NCI-H446 (cell line): ENCODE measurements at regions not wholly inside any gene's neighbourhood (a gene's known extent, or its start where the extent isn't known, plus 50 kb on each side); places are given as distances from the start of the nearest gene placed in this dataset.

ENCODE experiments used
- DNase-seq, 2 experiments: peaks; one replicate each; lab custom pipeline; 2025; lab: John Stamatoyannopoulos, UW

GRCh38 chr3:150069154-150069527, 98.4 kb upstream of the PFN2 start:
- DNase-seq: peak; percentile 69 to 73

- no peak for DNase-seq
Observed at GRCh38 chr3:150068440-150069153, 97.9 kb upstream of the PFN2 start.

GRCh38 chr3:150067561-150067960, 96.9 kb upstream of the PFN2 start:
- no peak for DNase-seq

GRCh38 chr3:150064971-150065370, 94.3 kb upstream of the PFN2 start:
- no peak for DNase-seq

- no peak for DNase-seq
Observed at GRCh38 chr3:150063237-150063636, 92.5 kb upstream of the PFN2 start.

GRCh38 chr3:150062492-150062891, 91.8 kb upstream of the PFN2 start:
- DNase-seq: peak; percentile 56 to 85

- DNase-seq: peak in 1 of 2 experiments; percentile 70
Observed at GRCh38 chr3:150061288-150062024, 90.8 kb upstream of the PFN2 start.

- peak in 1 of 2 experiments; percentile 32 for DNase-seq
Observed at GRCh38 chr3:150059729-150060128, 89.0 kb upstream of the PFN2 start.

- DNase-seq: no peak
Observed at GRCh38 chr3:150059241-150059640, 88.5 kb upstream of the PFN2 start.

GRCh38 chr3:150057227-150057626, 86.5 kb upstream of the PFN2 start:
- no peak for DNase-seq

- DNase-seq: no peak
Observed at GRCh38 chr3:150055332-150055731, 84.6 kb upstream of the PFN2 start.

GRCh38 chr3:150054635-150055034, 83.9 kb upstream of the PFN2 start:
- DNase-seq: no peak

GRCh38 chr3:150050510-150050909, 79.8 kb upstream of the PFN2 start:
- DNase-seq: no peak

- no peak for DNase-seq
Observed at GRCh38 chr3:150049317-150049716, 78.6 kb upstream of the PFN2 start.

- DNase-seq: no peak
Observed at GRCh38 chr3:150041877-150042276, 71.2 kb upstream of the PFN2 start.

GRCh38 chr3:150040097-150040496, 69.4 kb upstream of the PFN2 start:
- DNase-seq: no peak

GRCh38 chr3:150038830-150039229, 68.1 kb upstream of the PFN2 start:
- no peak for DNase-seq

GRCh38 chr3:150036780-150037179, 66.1 kb upstream of the PFN2 start:
- DNase-seq: no peak

- no peak for DNase-seq
Observed at GRCh38 chr3:150035910-150036612, 65.4 kb upstream of the PFN2 start.

- no peak for DNase-seq
Observed at GRCh38 chr3:150035301-150035779, 64.6 kb upstream of the PFN2 start.

GRCh38 chr3:150033721-150034120, 63.0 kb upstream of the PFN2 start:
- no peak for DNase-seq

GRCh38 chr3:150030841-150031240, 60.1 kb upstream of the PFN2 start:
- DNase-seq: no peak

- DNase-seq: no peak
Observed at GRCh38 chr3:150023239-150023636, 52.5 kb upstream of the PFN2 start.
